NT2/D1 (cell line): ENCODE measurements at regions not wholly inside any gene's neighbourhood (a gene's known extent, or its start where the extent isn't known, plus 50 kb on each side); places are given as distances from the start of the nearest gene placed in this dataset.

Experiments used
- DNase-seq: peaks from one replicate; pipeline ENCODE4 v3.0.0-alpha.2; 2011; ENCODE audit warnings: low read depth, low spot score
- H3K27me3 ChIP-seq: 2 replicates; pipeline ENCODE4 v1.6.0; 2011; ENCODE audit warnings: mild to moderate bottlenecking; ENCODE audit not compliant: insufficient read length, insufficient read depth
- H3K36me3 ChIP-seq: 2 replicates; pipeline ENCODE4 v1.6.1; 2011; ENCODE audit warnings: mild to moderate bottlenecking, low read length, mixed read lengths; ENCODE audit not compliant: insufficient read depth, insufficient read length
- H3K4me1 ChIP-seq: 2 replicates; pipeline ENCODE4 v1.5.1; 2011; ENCODE audit not compliant: insufficient read depth, insufficient read length
- H3K4me3 ChIP-seq: 2 replicates; pipeline ENCODE4 v1.5.1; 2011; ENCODE audit warnings: low read depth; ENCODE audit not compliant: insufficient read length
- H3K9ac ChIP-seq: 2 replicates; pipeline ENCODE4 v1.6.0; 2011; ENCODE audit warnings: low read depth; ENCODE audit not compliant: insufficient read length
- H3K9me3 ChIP-seq: 2 replicates; pipeline ENCODE4 v1.5.1; 2011; ENCODE audit warnings: mild to moderate bottlenecking, low read length; ENCODE audit not compliant: insufficient read depth
- SUZ12 ChIP-seq: IDR thresholded peaks from 2 replicates; pipeline ENCODE4 v1.6.1; 2011; ENCODE audit not compliant: insufficient read length, insufficient read depth; ENCODE audit errors: extremely low read depth
- YY1 ChIP-seq: IDR thresholded peaks from 2 replicates; pipeline ENCODE4 v1.6.1; 2011; ENCODE audit not compliant: insufficient read length, insufficient read depth
- ZNF274 ChIP-seq: IDR thresholded peaks from 2 replicates; pipeline ENCODE4 v1.6.1; 2011; ENCODE audit warnings: mild to moderate bottlenecking, low read depth, low read length

- DNase-seq, result no peak
- H3K9me3 ChIP-seq, result no peaks in the 10 kb centered on the region
- peaks cover 3% of the 10 kb centered on the region for H3K27me3 ChIP-seq
- peaks cover 2% of the 10 kb centered on the region for H3K4me1 ChIP-seq
- H3K36me3 ChIP-seq, result no peaks in the 10 kb centered on the region
- peak overlapping the region; percentile 10 for H3K9ac ChIP-seq
- no peak for TF ChIP-seq SUZ12
- H3K4me3 ChIP-seq, result no peak overlapping the region
These were observed 135.1 kb upstream of the GPC1 start for GRCh38 chr2:240300261-240300821.

GRCh38 chr2:240300840-240301239, 134.6 kb upstream of the GPC1 start:
- Histone ChIP-seq H3K4me1 (peaks cover 2% of the 10 kb centered on the region), H3K36me3 (no peaks in the 10 kb centered on the region), H3K27me3 (peaks cover 3% of the 10 kb centered on the region), H3K4me3 (no peak overlapping the region), H3K9ac (no peak overlapping the region), H3K9me3 (no peaks in the 10 kb centered on the region)
- TF ChIP-seq ZNF274 (no peak), YY1 (no peak), SUZ12 (no peak)
- DNase-seq, result no peak

- Histone ChIP-seq H3K27me3 (peaks cover 3% of the 10 kb centered on the region), H3K9ac (no peak overlapping the region), H3K4me3 (no peak overlapping the region), H3K9me3 (no peaks in the 10 kb centered on the region), H3K4me1 (peaks cover 2% of the 10 kb centered on the region), H3K36me3 (no peaks in the 10 kb centered on the region)
- DNase-seq, result no peak
- TF ChIP-seq ZNF274 (no peak), YY1 (no peak), SUZ12 (no peak)
These were observed 134.1 kb upstream of the GPC1 start for GRCh38 chr2:240301256-240301795.

GRCh38 chr2:240302041-240302440, 133.4 kb upstream of the GPC1 start:
- no peak for DNase-seq
- Histone ChIP-seq H3K9ac (no peak overlapping the region), H3K36me3 (no peaks in the 10 kb centered on the region), H3K9me3 (no peaks in the 10 kb centered on the region), H3K27me3 (peaks cover 3% of the 10 kb centered on the region), H3K4me1 (peaks cover 2% of the 10 kb centered on the region), H3K4me3 (no peak overlapping the region)
- TF ChIP-seq ZNF274 (no peak), SUZ12 (no peak), YY1 (no peak)

- H3K9me3 ChIP-seq, result no peaks in the 10 kb centered on the region
- no peak overlapping the region for H3K4me3 ChIP-seq
- TF ChIP-seq SUZ12 (no peak), YY1 (no peak), ZNF274 (no peak)
- H3K36me3 ChIP-seq, result no peaks in the 10 kb centered on the region
- no peak overlapping the region for H3K9ac ChIP-seq
- no peak for DNase-seq
- H3K4me1 ChIP-seq, result peaks cover 2% of the 10 kb centered on the region
- peaks cover 3% of the 10 kb centered on the region for H3K27me3 ChIP-seq
These were observed 132.4 kb upstream of the GPC1 start for GRCh38 chr2:240302933-240303595.

GRCh38 chr2:240303896-240304745, 131.3 kb upstream of the GPC1 start:
- H3K9ac ChIP-seq, result no peak overlapping the region
- H3K4me1 ChIP-seq, result peaks cover 2% of the 10 kb centered on the region
- no peak for TF ChIP-seq YY1
- no peak for TF ChIP-seq ZNF274
- no peak for TF ChIP-seq SUZ12
- H3K27me3 ChIP-seq, result peaks cover 3% of the 10 kb centered on the region
- H3K36me3 ChIP-seq, result no peaks in the 10 kb centered on the region
- DNase-seq, result no peak
- H3K4me3 ChIP-seq, result no peak overlapping the region
- no peaks in the 10 kb centered on the region for H3K9me3 ChIP-seq

GRCh38 chr2:240304746-240305161, 130.7 kb upstream of the GPC1 start:
- H3K4me1 ChIP-seq, result no peaks in the 10 kb centered on the region
- no peaks in the 10 kb centered on the region for H3K9me3 ChIP-seq
- DNase-seq, result no peak
- H3K27me3 ChIP-seq, result peaks cover 3% of the 10 kb centered on the region
- H3K36me3 ChIP-seq, result no peaks in the 10 kb centered on the region
- no peak overlapping the region for H3K4me3 ChIP-seq
- H3K9ac ChIP-seq, result no peak overlapping the region
- TF ChIP-seq ZNF274 (no peak), YY1 (no peak), SUZ12 (no peak)
